GM12878 (cell line): ENCODE measurements at regions not wholly inside any gene's neighbourhood (a gene's known extent, or its start where the extent isn't known, plus 50 kb on each side); places are given as distances from the start of the nearest gene placed in this dataset.

ENCODE experiments used
- ATAC-seq: fragments of 200-7000 bp; cut with Tn5 transposase; 3 replicates; pipeline ENCODE4 v1.9.1; 2020; ENCODE audit warnings: mild to moderate bottlenecking, moderate library complexity
- BruUV-seq: library from RNA; stranded (reverse); fragments of 400-500 nt; replicated peaks from 2 replicates; lab custom pipeline; 2021; lab: Mats Ljungman, UMichigan
- CTCF ChIA-PET: fragments of 300-600 bp; sonication (Branson Sonifier 250); formaldehyde crosslinking; extraction: SDS; loops from one replicate; lab custom pipeline; 2021; ENCODE audit warnings: inconsistent platforms; lab: Yijun Ruan, JAX
- POLR2A ChIA-PET: fragments of 350-600 bp; formaldehyde crosslinking; extraction: SDS; loops from one replicate; lab custom pipeline; 2021; ENCODE audit warnings: inconsistent platforms; lab: Charles Lee
- RAD21 ChIA-PET: fragments of 300-600 bp; sonication (Branson Sonifier 250); formaldehyde crosslinking; loops from one replicate; lab custom pipeline; 2023; ENCODE audit warnings: antibody characterized with exemption; ENCODE audit not compliant: unreplicated experiment; lab: Charles Lee
- SMC1A ChIA-PET: fragments of 300-600 bp; sonication (Branson Sonifier 250); formaldehyde crosslinking; loops from one replicate; lab custom pipeline; 2023; ENCODE audit not compliant: unreplicated experiment, uncharacterized antibody; lab: Charles Lee
- DNase-seq: peaks from one replicate; pipeline ENCODE4 v3.0.0-alpha.2; 2011; ENCODE audit warnings: low read depth, low spot score
- FAIRE-seq: peaks from 3 replicates; lab custom pipeline; 2011; peaks lifted over from hg19 to GRCh38; lab: Jason Lieb, UNC
- H2AFZ ChIP-seq: 2 replicates; pipeline ENCODE4 v1.6.0; 2011; ENCODE audit warnings: low read depth, low read length, control low read depth; ENCODE audit not compliant: control insufficient read depth
- H3K27ac ChIP-seq: 2 replicates; pipeline ENCODE4 v1.5.1; 2011; ENCODE audit warnings: control low read depth; ENCODE audit not compliant: control insufficient read depth, insufficient read depth
- H3K27me3 ChIP-seq, 2 experiments: replicated peaks in 1 of 2; 2 replicates each; pipeline versions ENCODE4 v1.6.0 to v1.6.1; 2011; ENCODE audit warnings: low read length in 1 of 2; ENCODE audit not compliant: control insufficient read depth in 2 of 2, insufficient read depth in 2 of 2
- H3K36me3 ChIP-seq, 2 experiments: 2 replicates each; pipeline ENCODE4 v1.5.1; 2011; ENCODE audit warnings: low read length in 1 of 2; ENCODE audit not compliant: control insufficient read depth in 2 of 2, insufficient read depth in 2 of 2
- H3K4me1 ChIP-seq: 2 replicates; pipeline ENCODE4 v1.6.1; 2011; ENCODE audit warnings: mild to moderate bottlenecking, low read length, moderate library complexity, mixed read lengths; ENCODE audit not compliant: control insufficient read depth, insufficient read depth
- H3K4me2 ChIP-seq: 2 replicates; pipeline ENCODE4 v1.6.0; 2011; ENCODE audit warnings: control low read depth; ENCODE audit not compliant: control insufficient read depth, insufficient read depth
- H3K4me3 ChIP-seq: fragments of 200-600 bp; sonication (generic); 2 replicates; pipeline ENCODE4 v1.5.1; 2016
- H3K79me2 ChIP-seq: 2 replicates; pipeline ENCODE4 v1.6.0; 2011; ENCODE audit warnings: low read length; ENCODE audit not compliant: control insufficient read depth, insufficient read depth
- H3K9ac ChIP-seq: 2 replicates; pipeline ENCODE4 v1.8.0; 2011; ENCODE audit warnings: low read length, control low read depth, mixed read lengths; ENCODE audit not compliant: control insufficient read depth, insufficient read depth
- H3K9me3 ChIP-seq: replicated peaks from 3 replicates; pipeline ENCODE4 v1.5.1; 2011; ENCODE audit warnings: mild to moderate bottlenecking, low read length; ENCODE audit not compliant: control insufficient read depth, insufficient read depth
- H4K20me1 ChIP-seq: 2 replicates; pipeline ENCODE4 v1.6.0; 2011; ENCODE audit not compliant: control insufficient read depth, insufficient read depth
- ATF2 ChIP-seq: IDR thresholded peaks from 2 replicates; pipeline ENCODE4 v1.6.1; 2012; ENCODE audit warnings: low read length, inconsistent platforms
- ETV6 ChIP-seq, 2 experiments: fragments of 450-650 bp in 1 of 2; IDR thresholded peaks in 1 of 2; conservative IDR thresholded peaks in 1 of 2; 2 replicates each; pipeline ENCODE4 v1.6.1; 2014; ENCODE audit warnings: antibody characterized with exemption in 1 of 2, borderline replicate concordance in 1 of 2, low read depth in 1 of 2, mild to moderate bottlenecking in 1 of 2, moderate library complexity in 1 of 2
- FOXM1 ChIP-seq: IDR thresholded peaks from 2 replicates; pipeline ENCODE4 v1.6.1; 2012; ENCODE audit warnings: low read depth, mild to moderate bottlenecking, inconsistent platforms, low read length, moderate library complexity
- MEF2A ChIP-seq: IDR thresholded peaks from 2 replicates; pipeline ENCODE4 v1.6.1; 2011; ENCODE audit warnings: low read depth, mild to moderate bottlenecking, low read length, moderate library complexity; ENCODE audit not compliant: insufficient read depth
- MYB ChIP-seq: fragments of 150-350 bp; IDR thresholded peaks from 2 replicates; pipeline ENCODE4 v1.6.1; 2014; ENCODE audit warnings: mild to moderate bottlenecking, low read depth, low read length, borderline replicate concordance
- POLR2AphosphoS2 ChIP-seq: IDR thresholded peaks from 2 replicates; pipeline ENCODE4 v1.6.1; 2011; ENCODE audit warnings: low read depth, mild to moderate bottlenecking, low read length, improper control_type of control experiment, moderate library complexity
- PRDM15 ChIP-seq: fragments of 450-650 bp; formaldehyde crosslinking; IDR thresholded peaks from 2 replicates; pipeline ENCODE4 v1.4.0; 2020; ENCODE audit warnings: mild to moderate bottlenecking, moderate library complexity
- RFX5 ChIP-seq: IDR thresholded peaks from 2 replicates; pipeline ENCODE4 v1.6.1; 2011; ENCODE audit warnings: low read depth, low read length, improper control_type of control experiment
- SMC3 ChIP-seq: IDR thresholded peaks from 2 replicates; pipeline ENCODE4 v1.6.1; 2011; ENCODE audit warnings: low read length, improper control_type of control experiment, borderline replicate concordance
- SUZ12 ChIP-seq: fragments of 200-600 bp; sonication (generic); IDR thresholded peaks from one replicate; pipeline ENCODE4 v1.6.1; 2018; ENCODE audit warnings: antibody characterized with exemption, mild to moderate bottlenecking; ENCODE audit not compliant: unreplicated experiment
- WGBS: methylation state at CpG from one replicate; pipeline ENCODE4 v1.1.6; 2016; ENCODE audit warnings: low lambda C conversion rate; ENCODE audit not compliant: insufficient replicate concordance, insufficient coverage; ENCODE audit errors: missing lambda C conversion rate; 5-methylcytosine and 5-hydroxymethylcytosine counted together
- in situ Hi-C: fragments of 300-500 bp; cut with MboI; formaldehyde crosslinking; loops from 9 replicates; pipeline ENCODE4 v1.14.3; 2018; ENCODE audit warnings: mixed read lengths
- intact Hi-C: fragments of 100-400 bp; cut with micrococcal nuclease; formaldehyde crosslinking; loops from one replicate; pipeline ENCODE4 v1.14.2; 2022; ENCODE audit not compliant: unreplicated experiment
- TF ChIP-seq, protein P1 (sequence below): IDR thresholded peaks from 2 replicates; pipeline ENCODE4 v1.6.1; 2012; ENCODE audit warnings: low read depth, low read length, improper control_type of control experiment

DNA sequence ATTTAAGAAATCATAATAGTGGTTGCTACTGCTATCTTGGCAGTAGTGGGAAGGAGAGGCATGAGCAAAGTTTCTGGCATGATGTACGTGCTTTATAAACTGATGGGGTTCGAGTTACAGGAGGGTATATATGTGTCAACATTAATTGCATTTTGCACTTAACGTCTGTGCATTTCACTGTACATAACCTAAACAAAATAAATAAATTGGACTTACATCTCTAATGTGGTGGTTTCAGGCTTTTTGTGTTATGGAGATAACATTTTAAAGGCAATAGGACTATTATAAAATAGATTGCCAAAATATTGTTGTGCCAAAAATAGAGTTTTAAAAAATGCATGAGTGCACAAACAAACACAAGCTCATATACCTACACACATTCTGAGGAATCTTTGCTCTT is 1001.1 kb upstream of the GJE1 start:
- Histone ChIP-seq H3K36me3 (no peaks in the 10 kb centered on the region), H3K27me3 (no peaks in the 10 kb centered on the region), H4K20me1 (no peaks in the 10 kb centered on the region), H3K4me2 (no peak overlapping the region), H3K4me1 (no peaks in the 10 kb centered on the region), H2AFZ (no peak overlapping the region), H3K4me3 (no peak overlapping the region), H3K9ac (no peak overlapping the region), H3K27ac (no peak overlapping the region), H3K79me2 (no peaks in the 10 kb centered on the region), H3K9me3 (no peaks in the 10 kb centered on the region)
- RAD21 ChIA-PET = no interaction called here
- intact Hi-C loops (no loop called here), in situ Hi-C loops (no loop called here)
- TF ChIP-seq SUZ12 (no peak), POLR2AphosphoS2 (no peak), SMC3 (no peak), RFX5 (no peak)
- TF ChIP-seq, protein P1, sequence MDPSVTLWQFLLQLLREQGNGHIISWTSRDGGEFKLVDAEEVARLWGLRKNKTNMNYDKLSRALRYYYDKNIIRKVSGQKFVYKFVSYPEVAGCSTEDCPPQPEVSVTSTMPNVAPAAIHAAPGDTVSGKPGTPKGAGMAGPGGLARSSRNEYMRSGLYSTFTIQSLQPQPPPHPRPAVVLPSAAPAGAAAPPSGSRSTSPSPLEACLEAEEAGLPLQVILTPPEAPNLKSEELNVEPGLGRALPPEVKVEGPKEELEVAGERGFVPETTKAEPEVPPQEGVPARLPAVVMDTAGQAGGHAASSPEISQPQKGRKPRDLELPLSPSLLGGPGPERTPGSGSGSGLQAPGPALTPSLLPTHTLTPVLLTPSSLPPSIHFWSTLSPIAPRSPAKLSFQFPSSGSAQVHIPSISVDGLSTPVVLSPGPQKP = no peak
- DNase-seq (no peak), FAIRE-seq (no peak), ATAC-seq (no peak)
- POLR2A ChIA-PET = no interaction called here
- CTCF ChIA-PET = no interaction called here
- SMC1A ChIA-PET = no interaction called here
- BruUV-seq = no TSS peak
- WGBS = 12% methylated on average over 3 of the region's 3 CpGs

GRCh38 chr6:141123497-141123896 is 1009.2 kb upstream of the GJE1 start:
- no peak overlapping the region for H3K27ac ChIP-seq
- FAIRE-seq (no peak), DNase-seq (no peak), ATAC-seq (peak; percentile 47)
- intact Hi-C loops (no loop called here), in situ Hi-C loops (no loop called here)
- H3K4me2 ChIP-seq = no peak overlapping the region
- ChIA-PET RAD21 (no interaction called here), CTCF (no interaction called here), POLR2A (no interaction called here), SMC1A (interaction anchor here (1.2 to 1.3 kb wide), 2 partner anchors 10 to 12 kb away, joined by 3 read pairs; no protein-coding TSS in a partner anchor)
- H3K27me3 ChIP-seq = no peaks in the 10 kb centered on the region
- H3K4me3 ChIP-seq = no peak overlapping the region
- H3K4me1 ChIP-seq = no peaks in the 10 kb centered on the region
- no peak overlapping the region for H2AFZ ChIP-seq
- no peaks in the 10 kb centered on the region for H4K20me1 ChIP-seq
- H3K79me2 ChIP-seq = no peaks in the 10 kb centered on the region
- no peak overlapping the region for H3K9ac ChIP-seq
- no TSS peak for BruUV-seq
- H3K36me3 ChIP-seq = no peaks in the 10 kb centered on the region
- no peaks in the 10 kb centered on the region for H3K9me3 ChIP-seq
- TF ChIP-seq FOXM1 = peak; percentile 35; the same call in 1 of the 2 replicates
- TF ChIP-seq ATF2 = peak; percentile 37; the same call in 1 of the 2 replicates
- TF ChIP-seq PRDM15 (CRISPR knock-in tag) = no peak
- TF ChIP-seq ETV6 (conservative IDR thresholded peaks at IDR 0.05 in 1 of 2, IDR thresholded peaks at IDR 0.05 in 1 of 2; ENCODE audit: borderline replicate concordance in 1 of 2, low read depth in 1 of 2) = no peak
- no peak for TF ChIP-seq MYB
- TF ChIP-seq MEF2A = peak; percentile 64; the same call in 1 of the 2 replicates
